Breast epithelium (tissue), 4 donors: ENCODE measurements at regions not wholly inside any gene's neighbourhood (a gene's known extent, or its start where the extent isn't known, plus 50 kb on each side); places are given as distances from the start of the nearest gene placed in this dataset.

Experiments used
- DNase-seq, 2 donors: peaks; one replicate each; pipeline ENCODE4 v3.0.0-alpha.2; 2019; ENCODE audit warnings: low spot score in 2 of 2
- H3K27ac ChIP-seq, 2 donors: fragments of 200-600 bp; sonication (generic) in 1 of 2; one replicate each; pipeline ENCODE4 v1.5.1; 2016 to 2019; ENCODE audit warnings: mild to moderate bottlenecking in 1 of 2
- H3K27me3 ChIP-seq, 2 donors: fragments of 200-600 bp; sonication (generic) in 1 of 2; one replicate each; pipeline versions ENCODE4 v1.5.1 to v1.6.0; 2017 to 2019; ENCODE audit warnings: control low read depth in 1 of 2, mild to moderate bottlenecking in 1 of 2
- H3K36me3 ChIP-seq: fragments of 200-600 bp; one replicate; pipeline ENCODE4 v1.5.1; 2019
- H3K4me1 ChIP-seq, 2 donors: fragments of 200-600 bp; sonication (generic); one replicate each; pipeline ENCODE4 v1.5.1; 2016 to 2019; ENCODE audit warnings: control low read depth in 1 of 2
- H3K4me3 ChIP-seq, 3 donors: fragments of 200-600 bp; sonication (generic); 1 replicate in 2 of 3; 2 replicates in 1 of 3; pipeline ENCODE4 v1.5.1; 2016 to 2019; ENCODE audit warnings: mild to moderate bottlenecking in 3 of 3, moderate library complexity in 2 of 3
- H3K9me3 ChIP-seq, 2 donors: fragments of 200-600 bp; sonication (generic) in 1 of 2; one replicate each; pipeline ENCODE4 v1.5.1; 2016 to 2019; ENCODE audit warnings: control low read depth in 1 of 2
- CTCF ChIP-seq, 3 donors: fragments of 450-650 bp; IDR thresholded peaks; one replicate each; pipeline ENCODE4 v1.5.1; 2016 to 2017; ENCODE audit warnings: antibody characterized with exemption in 3 of 3, mild to moderate bottlenecking in 3 of 3, moderate library complexity in 3 of 3
- POLR2A ChIP-seq: fragments of 450-650 bp; IDR thresholded peaks from one replicate; pipeline ENCODE4 v1.6.1; 2016; ENCODE audit warnings: antibody characterized with exemption, mild to moderate bottlenecking, moderate library complexity
- POLR2AphosphoS5 ChIP-seq, 3 donors: sonication (generic); formaldehyde crosslinking; IDR thresholded peaks; one replicate each; pipeline ENCODE4 v1.6.1; 2017; ENCODE audit warnings: antibody characterized with exemption in 3 of 3
- intact Hi-C: fragments of 100-400 bp; cut with DNase I; formaldehyde crosslinking; loops from one replicate; pipeline ENCODE4 v1.15.1; 2023; ENCODE audit warnings: low total_unique reads

GRCh38 chr1:185397183-185397582 is 80.1 kb upstream of the IVNS1ABP start:
- Histone ChIP-seq H3K4me1 (no peaks in the 10 kb centered on the region), H3K27ac (no peak overlapping the region), H3K4me3 (no peak overlapping the region), H3K27me3 (no peaks in the 10 kb centered on the region), H3K36me3 (no peaks in the 10 kb centered on the region), H3K9me3 (no peaks in the 10 kb centered on the region)
- intact Hi-C loops: no loop called here
- TF ChIP-seq POLR2AphosphoS5 (IDR thresholded peaks at IDR 0.05) (no peak), CTCF (IDR thresholded peaks at IDR 0.05) (no peak), POLR2A (no peak)
- no peak for DNase-seq

GRCh38 chr1:185396126-185396525 is 79.1 kb upstream of the IVNS1ABP start:
- Histone ChIP-seq H3K9me3 (no peaks in the 10 kb centered on the region), H3K4me3 (no peak overlapping the region), H3K27me3 (no peaks in the 10 kb centered on the region), H3K27ac (no peak overlapping the region), H3K36me3 (no peaks in the 10 kb centered on the region), H3K4me1 (no peaks in the 10 kb centered on the region)
- DNase-seq: no peak
- intact Hi-C loops: no loop called here
- no peak for TF ChIP-seq POLR2AphosphoS5 (IDR thresholded peaks at IDR 0.05)
- TF ChIP-seq CTCF (IDR thresholded peaks at IDR 0.05): no peak
- no peak for TF ChIP-seq POLR2A

- Histone ChIP-seq H3K27me3 (no peaks in the 10 kb centered on the region), H3K4me1 (no peaks in the 10 kb centered on the region), H3K36me3 (no peaks in the 10 kb centered on the region), H3K27ac (no peak overlapping the region), H3K9me3 (no peaks in the 10 kb centered on the region), H3K4me3 (no peak overlapping the region)
- intact Hi-C loops: no loop called here
- no peak for TF ChIP-seq CTCF (IDR thresholded peaks at IDR 0.05)
- no peak for TF ChIP-seq POLR2AphosphoS5 (IDR thresholded peaks at IDR 0.05)
- no peak for TF ChIP-seq POLR2A
- no peak for DNase-seq
Measured at GRCh38 chr1:185393815-185394214, 76.8 kb upstream of the IVNS1ABP start.

- Histone ChIP-seq H3K4me3 (no peak overlapping the region), H3K36me3 (no peaks in the 10 kb centered on the region), H3K9me3 (no peaks in the 10 kb centered on the region), H3K27me3 (no peaks in the 10 kb centered on the region), H3K4me1 (no peaks in the 10 kb centered on the region), H3K27ac (no peak overlapping the region)
- intact Hi-C loops: no loop called here
- DNase-seq: no peak
- TF ChIP-seq POLR2A (no peak), POLR2AphosphoS5 (IDR thresholded peaks at IDR 0.05) (no peak), CTCF (IDR thresholded peaks at IDR 0.05) (no peak)
Measured at GRCh38 chr1:185393205-185393604, 76.2 kb upstream of the IVNS1ABP start.

GRCh38 chr1:185388815-185389214 is 71.8 kb upstream of the IVNS1ABP start:
- Histone ChIP-seq H3K27ac (no peak overlapping the region), H3K27me3 (no peaks in the 10 kb centered on the region), H3K4me1 (no peaks in the 10 kb centered on the region), H3K36me3 (no peaks in the 10 kb centered on the region), H3K9me3 (no peaks in the 10 kb centered on the region), H3K4me3 (no peak overlapping the region)
- no peak for DNase-seq
- TF ChIP-seq POLR2A (no peak), CTCF (IDR thresholded peaks at IDR 0.05) (no peak), POLR2AphosphoS5 (IDR thresholded peaks at IDR 0.05) (no peak)
- intact Hi-C loops: no loop called here
